ENCODE measurements at regions not wholly inside any gene's neighbourhood (a gene's known extent, or its start where the extent isn't known, plus 50 kb on each side); places are given as distances from the start of the nearest gene placed in this dataset.

DNA sequence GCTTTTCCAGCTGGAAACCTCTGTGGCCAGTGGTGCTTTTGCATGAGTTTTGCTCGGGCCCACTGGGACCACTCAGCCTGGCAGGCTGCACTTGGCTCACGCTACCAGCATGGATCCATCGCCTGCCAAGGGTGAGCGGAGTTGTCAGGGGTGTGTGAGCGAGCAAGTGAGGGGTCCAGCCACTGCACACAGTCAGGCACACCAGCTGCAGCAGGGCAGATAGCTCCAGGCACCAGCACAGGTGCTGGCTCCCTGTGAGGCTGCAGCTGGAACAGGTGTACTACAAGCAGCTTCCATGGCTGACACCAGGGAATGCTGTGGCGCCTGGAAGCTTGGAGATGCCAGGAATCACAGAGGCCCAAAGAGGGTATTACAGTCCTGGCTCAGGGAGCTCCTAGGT lies 391.2 kb upstream of the SGCD start:
- TF ChIP-seq, protein P1, sequence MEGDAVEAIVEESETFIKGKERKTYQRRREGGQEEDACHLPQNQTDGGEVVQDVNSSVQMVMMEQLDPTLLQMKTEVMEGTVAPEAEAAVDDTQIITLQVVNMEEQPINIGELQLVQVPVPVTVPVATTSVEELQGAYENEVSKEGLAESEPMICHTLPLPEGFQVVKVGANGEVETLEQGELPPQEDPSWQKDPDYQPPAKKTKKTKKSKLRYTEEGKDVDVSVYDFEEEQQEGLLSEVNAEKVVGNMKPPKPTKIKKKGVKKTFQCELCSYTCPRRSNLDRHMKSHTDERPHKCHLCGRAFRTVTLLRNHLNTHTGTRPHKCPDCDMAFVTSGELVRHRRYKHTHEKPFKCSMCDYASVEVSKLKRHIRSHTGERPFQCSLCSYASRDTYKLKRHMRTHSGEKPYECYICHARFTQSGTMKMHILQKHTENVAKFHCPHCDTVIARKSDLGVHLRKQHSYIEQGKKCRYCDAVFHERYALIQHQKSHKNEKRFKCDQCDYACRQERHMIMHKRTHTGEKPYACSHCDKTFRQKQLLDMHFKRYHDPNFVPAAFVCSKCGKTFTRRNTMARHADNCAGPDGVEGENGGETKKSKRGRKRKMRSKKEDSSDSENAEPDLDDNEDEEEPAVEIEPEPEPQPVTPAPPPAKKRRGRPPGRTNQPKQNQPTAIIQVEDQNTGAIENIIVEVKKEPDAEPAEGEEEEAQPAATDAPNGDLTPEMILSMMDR (IDR thresholded peaks at IDR 0.05; ENCODE audit: insufficient read depth, low read depth, low read length) = no peak
- no peak for TF ChIP-seq EZH2 (IDR thresholded peaks at IDR 0.05; ENCODE audit: insufficient read depth, low read length)

All from astrocyte (in vitro differentiated cells and primary cell).